ENCODE measurements at regions not wholly inside any gene's neighbourhood (a gene's known extent, or its start where the extent isn't known, plus 50 kb on each side); places are given as distances from the start of the nearest gene placed in this dataset.

GRCh38 chr5:124552526-124552925 lies 193.9 kb downstream of the ZNF608 start:
- Histone ChIP-seq H3K27me3 (no peaks in the 10 kb centered on the region), H3K27ac (no peak overlapping the region), H3K36me3 (no peaks in the 10 kb centered on the region), H3K4me1 (no peaks in the 10 kb centered on the region), H3K9me3 (no peaks in the 10 kb centered on the region), H3K4me3 (no peak overlapping the region)
- no peak for DNase-seq
- 92 to 99% (median 96%) methylated on average over 4 of the region's 4 CpGs for WGBS, 5 donors
- no peak for TF ChIP-seq EP300 (IDR thresholded peaks at IDR 0.05)
- TF ChIP-seq POLR2A (IDR thresholded peaks at IDR 0.05), result no peak
- no peak for TF ChIP-seq POLR2AphosphoS5 (IDR thresholded peaks at IDR 0.05)
- TF ChIP-seq CTCF (IDR thresholded peaks at IDR 0.05), result no peak
- intact Hi-C loops (cut with DNase I; ENCODE audit: low total_unique reads), result no loop called here

- no peak for DNase-seq
- Histone ChIP-seq H3K36me3 (no peaks in the 10 kb centered on the region), H3K4me3 (no peak overlapping the region), H3K27ac (no peak overlapping the region), H3K9me3 (no peaks in the 10 kb centered on the region), H3K4me1 (no peaks in the 10 kb centered on the region), H3K27me3 (no peaks in the 10 kb centered on the region)
- TF ChIP-seq POLR2A (IDR thresholded peaks at IDR 0.05), result no peak
- TF ChIP-seq POLR2AphosphoS5 (IDR thresholded peaks at IDR 0.05), result no peak
- no peak for TF ChIP-seq EP300 (IDR thresholded peaks at IDR 0.05)
- TF ChIP-seq CTCF (IDR thresholded peaks at IDR 0.05), result no peak
- intact Hi-C loops (cut with DNase I; ENCODE audit: low total_unique reads), result no loop called here
These were observed 194.5 kb downstream of the ZNF608 start for GRCh38 chr5:124551939-124552279.

- Histone ChIP-seq H3K36me3 (no peaks in the 10 kb centered on the region), H3K27ac (no peak overlapping the region), H3K27me3 (no peaks in the 10 kb centered on the region), H3K9me3 (no peaks in the 10 kb centered on the region), H3K4me1 (no peaks in the 10 kb centered on the region), H3K4me3 (no peak overlapping the region)
- peak in 1 of 2 donors; percentile 32 for DNase-seq
- TF ChIP-seq EP300 (IDR thresholded peaks at IDR 0.05) (no peak), POLR2AphosphoS5 (IDR thresholded peaks at IDR 0.05) (no peak), CTCF (IDR thresholded peaks at IDR 0.05) (no peak), POLR2A (IDR thresholded peaks at IDR 0.05) (no peak)
- WGBS, 5 donors, result 44 to 72% (median 60%) methylated on average over 3 of the region's 3 CpGs
- intact Hi-C loops (cut with DNase I; ENCODE audit: low total_unique reads), result no loop called here
These were observed 195.7 kb downstream of the ZNF608 start for GRCh38 chr5:124550731-124551130.

GRCh38 chr5:124549891-124550436 lies 196.5 kb downstream of the ZNF608 start:
- Histone ChIP-seq H3K27me3 (no peaks in the 10 kb centered on the region), H3K4me3 (no peak overlapping the region), H3K4me1 (no peaks in the 10 kb centered on the region), H3K36me3 (no peaks in the 10 kb centered on the region), H3K27ac (no peak overlapping the region), H3K9me3 (no peaks in the 10 kb centered on the region)
- intact Hi-C loops (cut with DNase I; ENCODE audit: low total_unique reads), result no loop called here
- DNase-seq, result no peak
- 80 to 96% (median 88%) methylated on average over 4 of the region's 4 CpGs for WGBS, 5 donors
- TF ChIP-seq CTCF (IDR thresholded peaks at IDR 0.05) (no peak), EP300 (IDR thresholded peaks at IDR 0.05) (no peak), POLR2AphosphoS5 (IDR thresholded peaks at IDR 0.05) (no peak), POLR2A (IDR thresholded peaks at IDR 0.05) (no peak)

Measured in stomach (tissue), 8 donors.